NCI-H128 (cell line): ENCODE measurements at regions not wholly inside any gene's neighbourhood (a gene's known extent, or its start where the extent isn't known, plus 50 kb on each side); places are given as distances from the start of the nearest gene placed in this dataset.

Source experiments
- DNase-seq: peaks from one replicate; lab custom pipeline; 2025; ENCODE audit not compliant: unreplicated experiment; lab: John Stamatoyannopoulos, UW

GRCh38 chr20:60808701-60809100 lies 443.4 kb upstream of the CDH4 start:
- no peak for DNase-seq

DNA sequence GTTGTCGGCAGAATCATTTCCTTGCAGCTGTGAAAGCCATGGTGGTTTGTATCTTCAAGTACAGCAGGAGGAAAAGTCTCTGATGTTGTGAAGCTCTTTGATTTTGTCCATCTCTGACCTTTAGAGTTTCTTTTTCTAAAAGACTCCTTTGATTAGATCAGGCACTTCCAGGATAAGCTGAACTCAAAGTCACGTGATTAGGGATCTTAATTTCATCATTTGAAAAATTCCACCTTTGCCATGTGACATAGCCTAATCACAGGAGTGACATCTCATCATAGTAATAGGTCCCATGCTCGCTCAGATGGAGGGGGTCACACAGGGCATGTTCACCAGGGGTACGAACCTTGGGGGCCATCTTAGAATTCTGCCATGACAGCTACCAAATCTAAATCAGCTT lies 441.5 kb upstream of the CDH4 start:
- no peak for DNase-seq

DNA sequence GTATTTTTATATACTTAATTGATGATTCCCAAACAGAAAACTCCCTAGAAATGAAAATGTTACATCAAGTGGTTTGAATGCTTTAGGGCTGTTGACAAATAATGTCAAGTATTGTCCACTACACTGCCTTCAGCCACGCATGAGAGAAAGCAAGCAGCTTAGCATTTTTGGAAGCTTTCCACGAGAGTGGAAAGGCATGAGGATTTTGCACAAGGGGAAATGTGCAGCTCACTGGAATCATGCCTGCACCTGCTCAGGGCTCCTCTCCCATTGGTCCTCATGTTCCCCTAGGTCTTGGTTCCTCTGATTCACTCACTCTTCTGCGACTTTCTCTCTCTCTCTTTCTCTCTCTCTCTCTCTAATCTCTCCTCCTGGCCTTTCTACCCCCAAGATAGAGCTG lies 439.5 kb upstream of the CDH4 start:
- DNase-seq = no peak

DNA sequence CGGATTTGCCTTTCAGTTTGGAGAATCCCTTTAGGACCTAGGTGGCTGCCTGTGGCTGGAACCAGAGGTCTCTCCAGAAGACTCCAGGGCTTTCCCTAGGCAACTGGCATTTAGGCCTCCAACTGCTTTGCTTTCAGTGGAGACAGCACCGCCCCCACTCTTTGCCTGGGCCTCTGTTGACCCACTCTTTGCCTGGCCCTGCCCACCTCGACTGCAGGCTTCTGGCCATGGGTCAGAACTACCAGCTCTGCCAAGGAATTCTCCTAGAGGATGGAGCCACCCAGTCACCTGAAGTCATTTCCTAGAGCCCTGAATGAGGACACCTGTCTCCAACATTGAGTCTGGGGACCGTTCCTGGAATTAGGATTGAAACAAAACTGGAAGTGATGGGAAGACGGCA lies 439.0 kb upstream of the CDH4 start:
- no peak for DNase-seq

DNA sequence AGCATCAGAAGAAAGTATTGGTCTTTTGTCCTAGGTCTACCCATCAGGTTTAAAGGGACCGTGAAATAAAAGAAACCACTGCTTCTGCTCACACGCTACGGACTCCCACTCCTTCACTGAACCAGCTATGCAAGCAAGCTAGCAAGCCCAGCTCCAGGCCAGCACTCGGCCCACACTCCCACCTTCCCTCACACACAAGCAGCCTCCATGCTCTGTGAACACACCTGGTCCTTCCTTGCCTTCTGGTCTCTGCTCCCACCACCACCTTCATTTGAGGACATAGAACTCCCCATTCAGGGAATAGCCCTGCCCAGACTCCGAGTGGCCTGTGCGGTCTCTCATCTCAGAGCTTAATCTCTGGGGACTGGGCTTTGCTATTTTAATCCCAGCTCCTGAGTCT lies 436.4 kb upstream of the CDH4 start:
- no peak for DNase-seq

DNA sequence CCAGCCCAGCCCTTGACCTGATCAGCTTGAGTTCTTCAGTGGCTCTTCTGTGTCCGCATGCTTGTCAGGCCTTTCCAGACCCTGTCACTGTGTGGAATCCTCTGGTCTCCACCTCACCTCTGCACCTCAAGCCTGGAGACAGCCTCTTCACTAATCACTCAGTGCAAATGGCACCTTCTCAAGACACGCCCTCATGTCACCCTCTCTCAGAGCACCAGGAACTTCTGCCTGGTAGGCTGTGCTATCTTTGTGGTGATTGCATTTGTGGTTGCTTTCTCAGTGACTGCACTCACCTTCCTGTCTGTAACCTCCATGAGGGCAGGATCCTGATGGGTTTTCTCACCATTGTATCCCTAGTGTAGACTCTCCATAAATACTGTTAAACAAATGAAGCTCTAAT lies 435.2 kb upstream of the CDH4 start:
- no peak for DNase-seq

DNA sequence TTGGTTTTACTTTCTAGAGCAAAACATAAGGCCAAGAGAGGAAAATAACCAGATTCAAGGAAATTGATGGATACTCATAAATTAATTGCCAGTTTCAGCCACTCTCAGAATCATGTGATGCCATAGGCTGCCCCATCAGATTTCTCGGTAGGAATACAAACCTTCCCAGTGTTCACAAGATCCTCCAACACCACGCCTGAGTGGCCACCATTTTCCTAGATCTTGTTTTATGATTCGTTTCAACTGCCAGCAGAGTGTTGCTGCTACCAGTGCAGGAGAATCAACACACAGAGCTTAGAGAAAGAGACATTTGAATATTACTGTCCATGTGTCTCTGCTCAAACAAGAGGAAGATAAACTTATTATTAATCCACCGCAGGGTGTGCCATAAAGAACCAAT lies 434.2 kb upstream of the CDH4 start:
- DNase-seq = no peak

DNA sequence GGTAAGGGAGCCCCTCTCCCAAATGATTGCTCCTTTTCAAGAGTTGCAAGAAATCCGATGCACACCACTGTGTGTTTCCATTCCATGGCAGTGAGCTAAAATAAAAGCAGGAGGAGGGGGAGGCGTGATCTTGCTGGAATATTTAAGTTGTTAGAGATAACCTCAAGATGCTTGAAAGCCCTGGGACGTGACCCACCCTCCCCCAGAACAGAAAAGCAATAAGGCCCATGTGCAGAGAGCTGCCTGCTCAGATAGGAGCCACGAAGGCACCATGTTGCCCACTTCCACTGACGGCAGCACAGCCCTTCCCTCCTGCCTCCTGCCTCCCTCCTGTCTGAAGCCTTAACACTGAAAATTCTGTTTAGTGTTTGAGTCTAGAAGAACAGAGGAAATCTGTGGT lies 432.6 kb upstream of the CDH4 start:
- no peak for DNase-seq

GRCh38 chr20:60820149-60820548 lies 431.9 kb upstream of the CDH4 start:
- DNase-seq = no peak

DNA sequence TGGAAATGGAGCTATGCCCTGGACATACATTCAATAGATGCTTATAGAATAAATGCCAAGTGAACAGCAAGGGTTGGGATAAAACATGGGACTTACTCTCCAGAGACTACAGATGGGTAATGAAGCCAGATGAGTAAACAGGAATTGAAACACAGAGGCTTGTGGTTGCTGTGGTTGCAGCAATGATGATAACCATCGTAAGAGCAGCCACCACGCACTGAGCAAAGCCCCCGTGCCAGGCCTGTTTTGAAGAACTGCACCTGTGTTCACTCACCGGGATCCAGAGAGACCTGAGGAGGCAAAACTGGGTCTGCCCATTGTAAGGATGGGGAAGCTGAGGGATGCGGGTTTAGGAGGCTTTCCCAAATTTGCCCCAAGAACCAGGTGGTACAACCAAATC lies 431.1 kb upstream of the CDH4 start:
- DNase-seq = no peak

DNA sequence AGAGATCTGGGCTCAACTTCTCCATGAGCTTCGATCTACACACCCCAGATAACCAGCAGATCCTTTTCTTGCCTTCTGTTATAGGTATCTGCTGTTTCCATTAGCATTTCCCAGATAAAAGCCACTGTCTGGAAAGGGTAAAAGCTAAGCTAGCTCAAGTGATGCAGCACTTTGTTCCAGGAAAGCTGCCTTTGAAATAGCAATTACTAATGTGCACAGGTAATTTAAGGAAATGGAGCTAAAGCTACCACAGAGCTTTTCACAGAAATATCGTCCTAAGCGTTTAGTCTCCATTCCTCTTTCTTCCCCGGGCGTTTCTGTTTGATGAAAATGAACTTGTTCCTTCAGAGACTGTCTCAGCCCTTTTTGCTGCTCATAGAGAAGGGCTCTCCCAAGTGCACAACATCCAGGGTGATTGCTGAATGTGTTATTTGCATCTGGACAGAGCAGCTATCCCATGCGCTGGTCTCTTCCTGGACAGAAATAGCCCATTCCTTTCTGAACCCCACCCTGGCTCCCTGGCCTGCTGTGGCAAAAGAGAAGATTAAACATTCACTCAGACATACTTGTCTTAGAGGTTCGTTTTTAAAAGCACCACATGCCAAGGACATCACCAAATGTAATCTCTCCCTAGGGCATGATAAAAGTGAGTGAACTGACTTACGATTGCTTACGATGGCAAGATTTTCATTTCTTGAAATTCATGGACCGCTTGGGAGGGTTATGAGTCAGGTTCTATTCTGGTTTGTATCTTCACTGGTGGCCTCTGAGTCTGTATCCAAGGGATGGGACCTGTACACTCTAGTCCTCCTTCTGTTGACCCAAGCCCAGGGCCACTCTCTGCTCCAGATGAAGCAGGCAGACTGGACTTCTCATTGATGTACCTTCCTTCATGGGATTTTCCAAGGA lies 429.1 kb upstream of the CDH4 start:
- no peak for DNase-seq

- no peak for DNase-seq
These were observed 416.2 kb upstream of the CDH4 start for GRCh38 chr20:60835876-60836275.

DNA sequence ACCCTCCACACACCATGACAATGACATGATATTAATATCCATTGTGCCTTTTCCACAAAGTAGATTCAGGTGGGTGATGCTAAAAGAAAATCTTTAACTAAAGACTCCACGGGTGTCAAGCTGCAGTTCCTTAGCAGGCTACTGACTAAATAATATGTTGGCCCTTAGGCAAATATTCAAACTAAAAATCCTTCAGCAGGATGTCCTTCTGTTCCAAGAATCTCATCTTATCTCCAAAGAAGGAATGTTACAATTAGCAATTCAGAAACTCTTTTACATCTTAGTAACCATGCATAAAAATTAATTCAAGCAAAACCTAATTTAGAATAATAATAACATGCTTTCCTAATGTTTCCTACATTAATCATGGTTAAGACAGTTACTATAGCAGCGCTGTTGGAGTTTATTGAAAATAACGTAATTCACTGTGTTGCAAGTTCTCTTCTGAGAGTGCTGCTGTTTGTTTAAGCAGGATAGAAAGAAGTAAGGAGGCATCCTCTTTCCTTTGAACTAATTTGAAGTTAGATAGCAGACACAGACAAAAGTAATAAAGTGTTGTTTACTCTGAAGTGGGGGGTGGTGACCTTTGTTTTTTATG lies 414.8 kb upstream of the CDH4 start:
- no peak for DNase-seq

DNA sequence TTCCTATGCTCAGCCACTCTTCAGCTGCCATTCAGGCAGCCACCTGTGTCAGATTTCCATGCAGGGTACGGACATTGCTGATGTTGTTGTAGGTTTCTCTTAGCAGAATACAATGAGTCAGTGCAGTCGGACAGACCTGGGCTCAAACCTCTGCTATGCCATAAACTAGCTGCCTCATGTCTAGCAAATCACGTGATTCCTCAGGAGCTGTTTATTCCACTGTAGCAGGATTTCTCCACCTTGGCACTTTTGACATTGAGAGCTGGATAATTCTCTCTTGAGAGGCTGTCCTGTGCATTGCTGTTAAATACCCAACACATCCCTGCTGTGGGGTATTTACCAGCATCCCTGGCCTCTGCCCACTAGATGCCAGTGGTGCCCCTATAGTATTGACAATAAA lies 413.8 kb upstream of the CDH4 start:
- DNase-seq = no peak

DNA sequence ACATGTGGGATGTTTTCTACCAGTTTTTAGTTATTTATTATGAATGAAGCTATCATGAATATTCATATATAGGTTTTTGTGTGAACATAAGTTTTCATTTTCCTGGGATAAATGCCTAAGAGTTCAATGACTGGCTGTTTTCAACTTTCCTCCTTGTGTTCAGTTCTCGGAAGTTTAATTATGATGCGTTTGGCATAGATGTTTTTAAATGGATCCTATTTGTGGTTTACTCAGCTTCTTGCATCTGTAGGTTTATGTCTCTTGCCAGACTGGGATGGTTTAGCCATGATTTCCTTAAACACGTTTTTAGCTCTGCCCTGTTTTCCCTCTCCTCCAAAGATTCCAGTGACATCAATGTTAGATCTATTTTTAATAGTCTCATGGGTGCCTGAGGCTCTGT lies 411.1 kb upstream of the CDH4 start:
- no peak for DNase-seq

- no peak for DNase-seq
These were observed 406.9 kb upstream of the CDH4 start for GRCh38 chr20:60845146-60845545.

GRCh38 chr20:60851826-60852704 lies 400.0 kb upstream of the CDH4 start:
- no peak for DNase-seq

DNA sequence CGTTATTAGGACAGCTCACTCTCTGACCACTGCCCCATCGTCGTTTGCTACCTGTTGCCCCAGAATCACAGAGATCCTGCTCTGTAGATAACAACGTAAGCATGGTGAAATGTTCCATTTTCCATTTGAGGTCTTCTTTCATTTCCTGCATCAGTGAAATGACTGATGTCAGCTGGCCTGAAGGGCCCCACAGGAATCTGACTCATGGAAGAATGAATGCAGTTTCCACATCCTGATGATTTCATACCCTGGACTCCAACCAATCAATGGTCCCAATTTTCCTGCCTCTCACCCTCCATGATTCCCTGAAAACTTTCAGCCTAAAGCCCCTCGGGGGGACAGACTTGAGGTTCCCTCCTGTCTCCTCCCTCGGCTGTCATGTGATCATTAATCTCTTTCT lies 394.4 kb upstream of the CDH4 start:
- no peak for DNase-seq

DNA sequence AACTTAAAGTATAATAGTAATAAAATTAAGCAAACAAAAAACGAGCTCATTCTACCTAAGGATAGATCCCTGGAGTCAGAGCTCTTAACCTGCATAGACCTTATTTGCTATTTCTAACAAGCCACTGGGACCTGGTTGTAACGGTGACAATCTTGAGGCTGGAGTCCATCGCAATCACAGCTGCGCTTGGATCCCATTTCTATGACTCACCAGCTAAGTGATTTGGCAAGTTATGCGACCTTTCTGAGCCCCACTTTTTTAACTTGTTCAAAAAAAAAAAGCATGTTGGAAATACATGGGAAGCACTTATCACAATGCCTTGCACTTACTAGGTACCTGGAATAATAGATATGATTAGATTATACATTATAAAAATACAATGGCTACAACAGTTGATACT lies 389.5 kb upstream of the CDH4 start:
- no peak for DNase-seq

GRCh38 chr20:60863548-60863947 lies 388.5 kb upstream of the CDH4 start:
- DNase-seq = no peak

DNA sequence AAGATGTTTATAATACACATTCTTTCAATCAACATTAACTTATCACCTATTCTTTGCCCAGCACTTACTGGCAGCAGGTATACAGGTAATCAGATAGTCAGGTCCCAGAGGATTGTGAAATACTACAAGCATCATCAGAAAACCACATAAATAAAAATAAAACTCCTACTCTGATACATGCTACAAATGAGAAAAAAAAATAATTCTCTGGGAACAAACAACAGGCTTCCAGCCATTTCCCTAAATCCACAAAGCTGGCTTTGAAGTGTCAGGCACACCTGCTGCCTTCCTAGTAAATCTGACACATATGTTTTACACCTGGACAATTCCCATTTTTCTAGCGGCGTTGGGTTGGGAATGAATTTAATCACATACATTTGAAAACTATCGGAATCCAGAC lies 384.5 kb upstream of the CDH4 start:
- no peak for DNase-seq
